PFSK-1 (cell line): ENCODE measurements at regions not wholly inside any gene's neighbourhood (a gene's known extent, or its start where the extent isn't known, plus 50 kb on each side); places are given as distances from the start of the nearest gene placed in this dataset.

Experiments used
- FOXP2 ChIP-seq: optimal IDR thresholded peaks from 2 replicates; pipeline ENCODE3; 2011; ENCODE audit warnings: borderline replicate concordance, control low read depth, inconsistent platforms; ENCODE audit not compliant: insufficient read depth; ENCODE audit errors: extremely low read length, extremely low read depth
- POLR2AphosphoS5 ChIP-seq: IDR thresholded peaks from 2 replicates; pipeline ENCODE4 v1.6.1; 2012; ENCODE audit warnings: low read depth, mild to moderate bottlenecking, control low read depth, low read length, moderate library complexity
- SIN3A ChIP-seq: IDR thresholded peaks from 2 replicates; pipeline ENCODE4 v1.6.1; 2012; ENCODE audit warnings: mild to moderate bottlenecking, low read length, moderate library complexity, borderline replicate concordance; ENCODE audit not compliant: insufficient read depth
- TAF1 ChIP-seq: IDR thresholded peaks from 2 replicates; pipeline ENCODE4 v1.6.1; 2012; ENCODE audit warnings: low read length, control low read depth, borderline replicate concordance; ENCODE audit not compliant: insufficient read depth

- no peak for TF ChIP-seq FOXP2
- no peak for TF ChIP-seq TAF1
- no peak for TF ChIP-seq SIN3A
- TF ChIP-seq POLR2AphosphoS5: no peak
Measured at GRCh38 chr2:139836769-139837168, 1056.6 kb upstream of the NXPH2 start.
